IMR-90 (cell line): ENCODE measurements at regions not wholly inside any gene's neighbourhood (a gene's known extent, or its start where the extent isn't known, plus 50 kb on each side); places are given as distances from the start of the nearest gene placed in this dataset.

Experiments used
- ATAC-seq: fragments of 200-7000 bp; cut with Tn5 transposase; 2 replicates; pipeline ENCODE4 v1.9.1; 2020; ENCODE audit warnings: low read depth, mild to moderate bottlenecking, moderate library complexity
- BruUV-seq: library from RNA; stranded (reverse); fragments of 400-500 nt; replicated peaks from 2 replicates; lab custom pipeline; 2021; lab: Mats Ljungman, UMichigan
- CTCF ChIA-PET: fragments of 300-600 bp; formaldehyde crosslinking; extraction: SDS; loops from one replicate; lab custom pipeline; 2021; ENCODE audit warnings: antibody characterized with exemption; lab: Yijun Ruan, JAX
- POLR2A ChIA-PET: fragments of 300-600 bp; sonication (Branson Sonifier 250); formaldehyde crosslinking; loops from one replicate; lab custom pipeline; 2022; ENCODE audit warnings: antibody characterized with exemption; ENCODE audit not compliant: unreplicated experiment; lab: Charles Lee
- DNase-seq: peaks from one replicate; pipeline ENCODE4 v3.0.0; 2013
- H2AFZ ChIP-seq: replicated peaks from 2 replicates; pipeline ENCODE3; 2013; ENCODE audit warnings: low read length, mild to moderate bottlenecking; ENCODE audit not compliant: poor library complexity
- H2AK5ac ChIP-seq: 2 replicates; pipeline ENCODE4 v1.6.1; 2013; ENCODE audit warnings: low read depth, low read length, inconsistent platforms
- H2AK9ac ChIP-seq: replicated peaks from 2 replicates; pipeline ENCODE3; 2013; ENCODE audit warnings: mild to moderate bottlenecking, low read depth, low read length, moderate library complexity; ENCODE audit not compliant: poor library complexity
- H2BK120ac ChIP-seq: 2 replicates; pipeline ENCODE4 v1.6.1; 2013; ENCODE audit warnings: low read depth, low read length, inconsistent platforms
- H2BK15ac ChIP-seq: 3 replicates; pipeline ENCODE4 v1.6.1; 2013; ENCODE audit warnings: low read depth, low read length, inconsistent platforms
- H2BK20ac ChIP-seq: 2 replicates; pipeline ENCODE4 v1.6.1; 2013; ENCODE audit warnings: low read depth, mild to moderate bottlenecking, inconsistent platforms, low read length, moderate library complexity
- H2BK5ac ChIP-seq: 2 replicates; pipeline ENCODE4 v1.6.1; 2013; ENCODE audit warnings: mild to moderate bottlenecking, low read depth, low read length, inconsistent platforms; ENCODE audit not compliant: poor library complexity, severe bottlenecking
- H3K14ac ChIP-seq: replicated peaks from 2 replicates; pipeline ENCODE4 v1.6.1; 2013; ENCODE audit warnings: low read depth, low read length, inconsistent platforms
- H3K18ac ChIP-seq: 2 replicates; pipeline ENCODE4 v1.6.1; 2013; ENCODE audit warnings: low read depth, low read length, control low read depth
- H3K23ac ChIP-seq: 2 replicates; pipeline ENCODE4 v1.6.1; 2013; ENCODE audit warnings: low read depth, low read length, inconsistent platforms
- H3K27ac ChIP-seq: 2 replicates; pipeline ENCODE4 v1.5.1; 2013; ENCODE audit warnings: mild to moderate bottlenecking, control low read depth, low read length; ENCODE audit not compliant: insufficient read depth
- H3K27me3 ChIP-seq: 2 replicates; pipeline ENCODE4 v1.6.1; 2013; ENCODE audit warnings: low read length; ENCODE audit not compliant: control insufficient read depth, insufficient read depth
- H3K36me3 ChIP-seq: 2 replicates; pipeline ENCODE4 v1.6.1; 2013; ENCODE audit warnings: low read length, mixed read lengths; ENCODE audit not compliant: control insufficient read depth, insufficient read depth
- H3K4ac ChIP-seq: 2 replicates; pipeline ENCODE4 v1.6.1; 2013; ENCODE audit warnings: low read depth, low read length, inconsistent platforms
- H3K4me1 ChIP-seq: 2 replicates; pipeline ENCODE4 v1.6.1; 2013; ENCODE audit warnings: low read length, mixed read lengths; ENCODE audit not compliant: control insufficient read depth, insufficient read depth
- H3K4me2 ChIP-seq: 2 replicates; pipeline ENCODE4 v1.6.1; 2013; ENCODE audit warnings: low read depth, mild to moderate bottlenecking, control low read depth, low read length, moderate library complexity
- H3K4me3 ChIP-seq: 2 replicates; pipeline ENCODE4 v1.5.1; 2013; ENCODE audit warnings: low read depth, mild to moderate bottlenecking, control low read depth, low read length, moderate library complexity; ENCODE audit not compliant: insufficient read depth
- H3K56ac ChIP-seq: 2 replicates; pipeline ENCODE4 v1.6.1; 2013; ENCODE audit warnings: low read length, inconsistent platforms; ENCODE audit not compliant: insufficient read depth; ENCODE audit errors: extremely low read depth
- H3K79me1 ChIP-seq, 2 experiments: 2 replicates each; pipeline ENCODE4 v1.6.1; 2013; ENCODE audit warnings: low read length in 2 of 2, inconsistent platforms in 1 of 2, low read depth in 1 of 2
- H3K9ac ChIP-seq: 2 replicates; pipeline ENCODE4 v1.6.1; 2013; ENCODE audit warnings: low read depth, low read length, control low read depth
- H3K9me1 ChIP-seq: 2 replicates; pipeline ENCODE4 v1.6.1; 2013; ENCODE audit warnings: low read length, inconsistent platforms; ENCODE audit not compliant: insufficient read depth
- H3K9me3 ChIP-seq: 2 replicates; pipeline ENCODE4 v1.6.1; 2013; ENCODE audit warnings: low read length; ENCODE audit not compliant: control insufficient read depth, insufficient read depth
- H4K20me1 ChIP-seq: 2 replicates; pipeline ENCODE4 v1.6.1; 2013; ENCODE audit warnings: low read length, inconsistent platforms; ENCODE audit not compliant: insufficient read depth
- H4K5ac ChIP-seq: 2 replicates; pipeline ENCODE4 v1.6.1; 2013; ENCODE audit warnings: mild to moderate bottlenecking, low read depth, low read length, control low read depth
- H4K8ac ChIP-seq, 2 experiments: 2 replicates each; pipeline ENCODE4 v1.6.1; 2013; ENCODE audit warnings: low read depth in 2 of 2, low read length in 2 of 2, control low read depth in 1 of 2, inconsistent platforms in 1 of 2
- H4K91ac ChIP-seq: 2 replicates; pipeline ENCODE4 v1.6.1; 2013; ENCODE audit warnings: low read depth, low read length, inconsistent platforms; ENCODE audit not compliant: insufficient read depth
- BHLHE40 ChIP-seq: fragments of 150-350 bp; IDR thresholded peaks from 2 replicates; pipeline ENCODE4 v1.6.1; 2016; ENCODE audit warnings: mild to moderate bottlenecking, low read depth, low read length
- FOS ChIP-seq: fragments of 150-350 bp; IDR thresholded peaks from 2 replicates; pipeline ENCODE4 v1.6.1; 2016; ENCODE audit warnings: low read depth, low read length
- MAZ ChIP-seq: IDR thresholded peaks from 2 replicates; pipeline ENCODE4 v1.6.1; 2012; ENCODE audit warnings: low read depth, mild to moderate bottlenecking, low read length, improper control_type of control experiment, moderate library complexity, borderline replicate concordance
- MXI1 ChIP-seq: IDR thresholded peaks from 2 replicates; pipeline ENCODE4 v1.6.1; 2012; ENCODE audit warnings: low read depth, mild to moderate bottlenecking, low read length, moderate library complexity, borderline replicate concordance
- NFE2L2 ChIP-seq: fragments of 150-350 bp; IDR thresholded peaks from 2 replicates; pipeline ENCODE4 v1.6.1; 2016; ENCODE audit warnings: low read depth, mild to moderate bottlenecking, low read length
- POLR2A ChIP-seq: IDR thresholded peaks from 2 replicates; pipeline ENCODE4 v1.6.1; 2012; ENCODE audit warnings: mild to moderate bottlenecking, low read depth, low read length
- RAD21 ChIP-seq: IDR thresholded peaks from 2 replicates; pipeline ENCODE4 v1.6.1; 2012; ENCODE audit warnings: low read length, improper control_type of control experiment
- RFX5 ChIP-seq: IDR thresholded peaks from 2 replicates; pipeline ENCODE4 v1.8.0; 2012; ENCODE audit warnings: low read depth, mild to moderate bottlenecking, low read length, moderate library complexity
- SMC3 ChIP-seq: fragments of 150-350 bp; IDR thresholded peaks from 2 replicates; pipeline ENCODE4 v1.6.1; 2016; ENCODE audit warnings: low read depth, mild to moderate bottlenecking, antibody characterized with exemption, low read length, moderate library complexity
- dilution Hi-C: fragments of 300-500 bp; cut with HindIII; formaldehyde crosslinking; loops from one replicate; pipeline ENCODE4 v1.14.3; 2018; ENCODE audit warnings: low sequenced_read_pairs; ENCODE audit not compliant: unreplicated experiment
- in situ Hi-C: fragments of 300-500 bp; cut with MboI; formaldehyde crosslinking; loops from 3 replicates; pipeline ENCODE4 v1.14.3; 2019; ENCODE audit warnings: low sequenced_read_pairs, inconsistent platforms, mixed read lengths
- intact Hi-C: fragments of 100-400 bp; cut with micrococcal nuclease; formaldehyde crosslinking; loops from 2 replicates; pipeline ENCODE4 v1.10.0; 2022
- TF ChIP-seq, protein P1 (sequence below): conservative IDR thresholded peaks from 2 replicates; pipeline ENCODE4 v1.5.1; 2012; ENCODE audit warnings: mild to moderate bottlenecking, low read depth, low read length, improper control_type of control experiment

- H2AK5ac ChIP-seq: no peak overlapping the region
- no peak overlapping the region for H2BK20ac ChIP-seq
- in situ Hi-C loops: no loop called here
- TF ChIP-seq RAD21: no peak
- no peak for TF ChIP-seq BHLHE40
- no peak for TF ChIP-seq SMC3
- TF ChIP-seq, protein P1, sequence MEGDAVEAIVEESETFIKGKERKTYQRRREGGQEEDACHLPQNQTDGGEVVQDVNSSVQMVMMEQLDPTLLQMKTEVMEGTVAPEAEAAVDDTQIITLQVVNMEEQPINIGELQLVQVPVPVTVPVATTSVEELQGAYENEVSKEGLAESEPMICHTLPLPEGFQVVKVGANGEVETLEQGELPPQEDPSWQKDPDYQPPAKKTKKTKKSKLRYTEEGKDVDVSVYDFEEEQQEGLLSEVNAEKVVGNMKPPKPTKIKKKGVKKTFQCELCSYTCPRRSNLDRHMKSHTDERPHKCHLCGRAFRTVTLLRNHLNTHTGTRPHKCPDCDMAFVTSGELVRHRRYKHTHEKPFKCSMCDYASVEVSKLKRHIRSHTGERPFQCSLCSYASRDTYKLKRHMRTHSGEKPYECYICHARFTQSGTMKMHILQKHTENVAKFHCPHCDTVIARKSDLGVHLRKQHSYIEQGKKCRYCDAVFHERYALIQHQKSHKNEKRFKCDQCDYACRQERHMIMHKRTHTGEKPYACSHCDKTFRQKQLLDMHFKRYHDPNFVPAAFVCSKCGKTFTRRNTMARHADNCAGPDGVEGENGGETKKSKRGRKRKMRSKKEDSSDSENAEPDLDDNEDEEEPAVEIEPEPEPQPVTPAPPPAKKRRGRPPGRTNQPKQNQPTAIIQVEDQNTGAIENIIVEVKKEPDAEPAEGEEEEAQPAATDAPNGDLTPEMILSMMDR: no peak
- TF ChIP-seq FOS: no peak
- no peak for TF ChIP-seq MAZ
- TF ChIP-seq NFE2L2: no peak
- TF ChIP-seq MXI1: no peak
- TF ChIP-seq RFX5: no peak
- TF ChIP-seq POLR2A: no peak
- ATAC-seq: no peak
- POLR2A ChIA-PET: no interaction called here
- H3K27me3 ChIP-seq: no peaks in the 10 kb centered on the region
- intact Hi-C loops: no loop called here
- H2AK9ac ChIP-seq: no peak overlapping the region
- H2BK5ac ChIP-seq: no peak overlapping the region
- H3K23ac ChIP-seq: no peak overlapping the region
- H2AFZ ChIP-seq: no peak overlapping the region
- no peaks in the 10 kb centered on the region for H3K79me1 ChIP-seq
- no peak overlapping the region for H4K8ac ChIP-seq
- no peak overlapping the region for H2BK120ac ChIP-seq
- H3K9ac ChIP-seq: no peak overlapping the region
- H4K91ac ChIP-seq: no peak overlapping the region
- H3K9me3 ChIP-seq: no peaks in the 10 kb centered on the region
- no peak overlapping the region for H3K4me2 ChIP-seq
- H3K36me3 ChIP-seq: no peaks in the 10 kb centered on the region
- BruUV-seq: no TSS peak
- CTCF ChIA-PET: no interaction called here
- no peaks in the 10 kb centered on the region for H3K4me1 ChIP-seq
- no peak overlapping the region for H3K4me3 ChIP-seq
- no peak overlapping the region for H3K14ac ChIP-seq
- H3K9me1 ChIP-seq: no peaks in the 10 kb centered on the region
- no peak overlapping the region for H3K27ac ChIP-seq
- H4K20me1 ChIP-seq: no peaks in the 10 kb centered on the region
- H3K56ac ChIP-seq: no peak overlapping the region
- no peak overlapping the region for H3K18ac ChIP-seq
- DNase-seq: no peak
- dilution Hi-C loops: no loop called here
- no peak overlapping the region for H4K5ac ChIP-seq
- no peak overlapping the region for H3K4ac ChIP-seq
- H2BK15ac ChIP-seq: no peak overlapping the region
These were observed 502.1 kb downstream of the NFIB start for GRCh38 chr9:13811876-13812275.
